ENCODE measurements at regions not wholly inside any gene's neighbourhood (a gene's known extent, or its start where the extent isn't known, plus 50 kb on each side); places are given as distances from the start of the nearest gene placed in this dataset.

DNA sequence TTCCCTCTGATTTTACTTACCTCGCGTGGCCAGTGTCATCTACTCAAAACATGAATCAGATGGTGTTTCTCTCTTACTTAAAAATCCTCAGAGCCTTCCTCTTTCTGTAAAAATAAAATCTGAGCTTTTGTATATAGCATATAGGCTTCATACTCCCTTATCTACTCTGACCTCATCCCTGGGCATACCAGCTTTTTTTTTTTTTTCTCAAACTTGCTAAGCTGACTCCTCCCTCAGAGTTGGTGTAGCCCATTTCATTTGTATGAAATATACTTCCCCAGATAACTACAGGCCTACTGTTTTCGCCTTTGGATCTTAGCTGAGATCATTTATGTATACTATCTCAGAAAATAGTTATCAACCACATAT is 648.9 kb upstream of the ALCAM start:
- FAIRE-seq, result no peak

DNA sequence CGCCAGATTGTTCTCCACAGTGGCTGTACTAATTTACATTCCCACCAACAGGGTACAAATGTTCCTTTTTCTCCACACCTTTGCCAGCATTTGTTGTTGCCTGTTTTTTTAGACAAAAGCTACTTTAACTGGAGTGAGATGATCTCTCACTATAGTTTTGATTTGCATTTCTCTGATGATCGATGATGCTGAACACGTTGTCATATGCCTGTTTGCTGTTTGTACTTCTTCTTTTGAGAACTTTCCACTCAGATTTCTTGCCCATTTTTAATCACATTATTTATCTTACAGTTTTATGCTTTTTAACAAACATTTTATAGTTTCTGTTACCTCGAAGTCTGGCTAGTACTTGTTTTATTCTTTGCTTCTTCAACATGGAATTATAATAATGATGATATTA is 643.7 kb upstream of the ALCAM start:
- FAIRE-seq, result no peak

DNA sequence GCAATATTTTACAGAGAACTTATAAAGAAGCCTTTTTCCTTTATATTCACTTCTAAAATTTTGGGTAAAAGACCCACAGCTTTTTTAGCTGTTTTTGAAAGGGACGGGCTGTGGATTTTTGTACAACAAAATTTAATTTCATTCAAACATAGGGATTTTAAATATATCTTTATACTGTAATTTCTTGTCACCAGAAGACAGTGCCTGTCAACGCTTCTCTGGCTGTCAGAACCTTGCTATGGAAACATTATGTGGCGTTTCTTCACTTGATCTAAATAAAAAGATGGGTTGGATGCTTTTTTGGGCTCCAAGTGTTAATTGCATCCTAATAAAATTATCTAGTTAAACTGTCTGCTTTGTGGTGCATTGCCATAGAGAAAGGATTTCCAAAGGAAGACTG is 635.6 kb upstream of the ALCAM start:
- FAIRE-seq, result no peak

DNA sequence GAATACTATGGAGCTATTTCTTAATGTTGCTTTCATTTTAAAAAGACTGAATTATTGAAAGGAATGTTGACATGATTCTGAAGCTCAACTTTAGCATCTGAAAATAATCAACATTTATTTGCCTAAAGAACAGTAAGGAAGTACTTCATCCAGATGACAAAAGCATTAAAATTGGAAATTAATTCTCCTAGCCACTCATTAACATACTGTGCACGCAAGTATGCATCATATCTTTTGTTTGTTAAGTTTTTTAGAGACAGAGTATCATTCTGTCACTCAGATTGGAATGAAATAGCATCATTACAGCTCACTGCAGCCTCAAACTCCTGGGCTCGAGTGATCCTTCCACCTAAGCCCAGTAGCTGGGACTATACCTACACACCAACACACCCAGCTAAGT is 632.1 kb upstream of the ALCAM start:
- FAIRE-seq, result no peak

DNA sequence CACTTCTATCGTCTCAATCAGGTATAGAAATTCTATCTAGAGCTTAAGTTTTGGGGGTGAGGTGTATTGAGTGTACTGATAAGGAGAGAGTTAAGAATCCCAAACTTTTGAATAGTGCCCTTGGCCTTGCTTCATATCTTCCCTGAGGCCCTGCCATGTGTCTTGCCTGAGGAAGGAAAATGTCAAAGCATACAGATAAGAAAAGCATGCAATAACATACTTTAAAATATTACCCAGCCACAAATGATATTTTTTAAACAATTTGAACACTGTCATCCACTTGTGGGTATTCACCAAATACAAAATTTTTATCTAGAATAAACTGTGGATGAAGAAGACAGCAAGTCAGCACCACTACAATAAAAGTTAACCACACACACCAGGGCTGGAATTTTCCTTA is 631.0 kb upstream of the ALCAM start:
- FAIRE-seq, result no peak

DNA sequence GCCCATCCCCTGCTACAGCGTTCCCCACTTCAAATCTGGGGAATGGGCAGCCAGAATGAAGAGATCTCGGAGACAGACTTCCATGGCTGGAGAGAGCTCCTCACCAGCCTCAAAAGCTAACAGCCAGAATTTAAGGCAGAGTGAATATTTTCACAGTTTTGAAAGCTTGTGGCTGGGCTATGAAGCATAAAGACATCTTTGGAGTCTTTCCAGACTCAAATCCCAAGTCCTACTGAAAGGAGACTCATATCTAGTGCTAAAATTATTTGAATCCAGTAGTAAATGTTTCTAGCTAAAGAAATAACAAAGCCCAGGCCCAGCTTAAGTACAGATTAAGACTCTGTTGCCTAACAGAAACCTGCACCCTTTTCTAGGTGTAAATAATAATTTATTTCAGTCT is 628.4 kb upstream of the ALCAM start:
- FAIRE-seq, result no peak

DNA sequence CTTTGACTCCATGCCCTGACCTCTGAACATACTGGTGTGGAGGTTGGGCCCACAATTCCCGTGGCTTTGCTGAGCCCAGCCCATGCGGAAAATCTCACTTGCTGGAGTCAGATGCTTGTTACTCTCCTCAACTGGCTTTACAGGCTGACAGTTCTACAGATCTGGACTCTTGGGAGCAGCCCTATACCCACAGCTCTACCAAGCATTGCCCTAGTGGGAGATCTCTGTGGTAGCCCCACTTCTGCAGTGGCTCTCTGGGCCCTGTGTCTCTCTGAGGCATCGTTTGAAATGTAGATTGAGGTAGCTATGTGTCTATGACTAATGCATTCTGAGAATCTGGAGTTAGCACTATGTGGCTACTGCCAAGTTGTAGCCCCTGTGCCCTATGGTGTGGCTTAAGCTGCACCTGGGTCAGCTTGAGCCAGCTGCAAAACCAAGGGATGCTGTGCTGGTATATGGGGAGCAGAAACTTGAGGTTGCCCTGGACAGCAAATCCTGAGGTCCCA is 625.8 kb upstream of the ALCAM start:
- FAIRE-seq, result no peak

DNA sequence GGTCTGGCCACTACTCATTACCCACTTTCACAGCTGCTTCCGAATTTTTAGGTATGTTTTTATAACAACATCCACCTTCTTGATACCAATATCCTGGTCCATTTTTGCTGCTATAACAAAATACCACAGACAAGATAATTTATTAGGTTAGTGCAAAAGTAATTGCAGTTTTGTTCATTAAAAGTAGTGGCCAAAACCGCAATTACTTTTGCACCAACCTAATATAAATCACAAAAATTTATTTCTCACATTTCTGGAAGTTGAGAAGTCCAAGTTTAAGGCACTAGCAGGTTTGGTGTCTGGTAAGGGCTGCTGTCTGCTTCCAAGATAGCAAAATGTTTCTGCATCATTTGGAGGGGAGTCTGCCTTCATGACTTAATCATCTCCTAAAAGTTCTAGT is 624.7 kb upstream of the ALCAM start:
- no peak for FAIRE-seq

DNA sequence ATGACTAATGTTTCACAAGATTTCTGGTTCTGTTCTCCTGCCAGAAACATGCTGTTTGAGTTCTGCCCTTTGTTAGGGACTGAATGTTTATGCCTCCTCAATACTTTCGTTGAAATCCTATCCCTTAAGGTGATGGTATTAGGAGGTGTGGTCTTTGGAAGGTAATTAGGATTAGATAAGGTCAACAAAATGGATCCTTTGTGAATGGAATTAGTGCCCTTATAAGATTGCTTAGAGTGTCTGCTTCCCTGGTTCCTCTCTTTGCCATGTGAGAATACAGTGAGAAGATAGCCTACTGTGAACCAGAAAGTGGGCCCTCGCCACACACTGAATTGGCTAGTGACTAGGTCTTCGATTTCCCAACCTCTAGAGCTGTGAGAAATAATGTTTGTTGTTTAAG is 621.4 kb upstream of the ALCAM start:
- no peak for FAIRE-seq

DNA sequence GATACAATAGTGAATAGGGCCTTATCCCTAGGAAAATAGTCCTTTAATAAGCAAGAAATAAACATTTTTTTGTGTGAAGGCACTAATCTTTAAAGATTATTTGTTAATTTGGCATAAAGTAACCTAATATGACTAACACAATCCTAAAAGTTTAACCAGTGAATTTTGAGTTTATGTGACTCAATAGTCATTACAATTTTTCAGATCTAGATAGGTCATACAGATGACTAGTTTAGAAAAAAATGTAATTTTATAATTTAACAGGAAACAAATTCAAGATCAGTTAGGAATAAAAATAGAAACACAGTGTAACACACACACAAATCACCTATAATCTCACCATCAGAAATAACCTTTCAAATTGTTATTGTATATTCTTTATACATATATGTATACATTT is 620.7 kb upstream of the ALCAM start:
- FAIRE-seq, result no peak

DNA sequence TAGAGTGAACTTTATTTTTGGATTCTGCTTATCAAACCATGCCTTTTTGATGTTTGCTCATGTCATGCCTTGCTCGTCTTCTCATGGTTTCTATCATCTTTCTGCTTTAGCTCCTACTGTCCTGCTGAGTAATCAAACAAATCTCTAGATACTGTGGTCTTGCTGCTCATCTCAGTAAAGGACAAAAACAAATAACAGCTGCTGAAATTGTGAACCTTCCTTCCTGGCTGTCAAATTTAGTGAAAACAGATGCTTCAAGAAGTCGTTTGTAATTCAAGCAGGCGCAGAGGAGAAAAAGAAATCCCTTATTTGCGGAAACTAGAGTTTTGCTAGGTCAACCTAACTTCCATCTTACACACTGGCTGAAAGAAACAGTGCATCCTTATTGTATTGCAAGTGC is 616.1 kb upstream of the ALCAM start:
- FAIRE-seq, result no peak

DNA sequence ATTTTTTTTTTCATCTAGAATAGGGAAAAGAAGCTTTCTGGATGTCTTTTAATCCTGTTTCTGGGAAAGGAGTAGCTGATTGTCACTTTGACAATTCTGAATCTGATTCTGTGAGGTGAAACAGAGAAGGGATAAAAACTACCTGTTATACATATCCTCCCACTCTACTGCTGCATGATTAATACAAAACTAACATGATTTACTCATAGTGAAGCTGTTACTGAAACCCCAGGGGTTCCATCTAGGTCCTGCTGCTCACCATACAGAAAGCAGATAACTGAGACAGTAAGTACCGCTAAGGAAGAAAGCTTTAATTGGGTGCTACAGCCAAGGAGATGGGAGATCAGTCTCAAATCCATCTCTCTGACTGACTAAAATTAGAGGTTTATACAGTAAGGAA is 610.9 kb upstream of the ALCAM start:
- no peak for FAIRE-seq

DNA sequence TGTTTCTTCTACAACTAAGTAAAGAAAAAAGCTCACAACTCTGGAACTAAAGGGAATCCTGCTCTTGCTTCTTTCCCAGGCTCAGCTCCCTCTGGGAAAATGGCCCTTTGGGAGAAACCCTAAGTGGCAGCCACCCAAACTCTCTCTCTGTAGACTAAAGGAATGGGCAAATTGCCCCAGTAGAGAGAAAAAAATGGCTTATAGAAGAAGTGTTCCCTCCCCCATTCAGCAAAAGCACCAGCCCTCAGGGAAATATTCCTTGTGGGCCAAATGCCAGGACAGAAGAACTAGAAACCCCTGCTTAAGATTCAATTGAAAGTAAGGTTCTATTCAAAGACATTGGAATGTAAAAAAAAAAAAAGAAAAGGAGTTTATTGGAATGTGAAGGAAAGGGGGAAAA is 603.7 kb upstream of the ALCAM start:
- no peak for FAIRE-seq

DNA sequence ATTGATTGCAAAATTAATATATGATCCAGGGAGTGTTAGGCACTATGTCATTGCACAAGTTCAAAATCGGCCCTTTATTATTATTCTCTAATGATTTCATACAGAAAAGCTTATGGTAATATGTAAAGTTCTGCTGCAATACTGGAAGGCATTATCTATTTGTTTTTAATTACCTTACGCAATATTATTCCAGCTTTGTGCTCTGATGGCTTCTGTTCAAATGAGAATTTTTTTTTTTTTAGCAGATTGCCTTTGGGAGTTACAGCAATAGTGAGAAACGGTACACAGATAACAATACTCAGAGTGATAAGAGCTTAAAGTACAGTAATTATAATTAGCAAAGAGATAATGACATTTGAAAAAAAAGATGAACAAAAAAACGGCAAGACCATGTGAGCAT is 602.2 kb upstream of the ALCAM start:
- no peak for FAIRE-seq

DNA sequence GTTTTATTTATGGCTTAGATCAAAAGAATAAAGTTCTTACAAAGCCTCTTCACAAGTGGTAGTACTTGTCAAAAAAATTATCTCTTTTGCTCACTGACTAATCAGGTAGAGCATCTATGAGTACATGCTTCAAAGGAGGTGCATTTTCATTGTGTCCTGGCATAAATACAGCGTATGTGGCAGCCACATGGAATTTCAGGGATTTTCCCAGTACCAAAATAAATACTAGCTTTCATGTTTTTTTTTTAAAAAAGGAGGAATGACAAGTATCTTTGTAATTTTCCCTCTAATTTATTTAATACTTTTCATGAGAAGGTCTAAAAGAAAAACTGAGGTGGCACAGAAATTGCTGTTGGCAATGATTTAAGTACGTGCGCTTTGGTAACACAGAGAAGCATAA is 597.8 kb upstream of the ALCAM start:
- FAIRE-seq, result no peak

DNA sequence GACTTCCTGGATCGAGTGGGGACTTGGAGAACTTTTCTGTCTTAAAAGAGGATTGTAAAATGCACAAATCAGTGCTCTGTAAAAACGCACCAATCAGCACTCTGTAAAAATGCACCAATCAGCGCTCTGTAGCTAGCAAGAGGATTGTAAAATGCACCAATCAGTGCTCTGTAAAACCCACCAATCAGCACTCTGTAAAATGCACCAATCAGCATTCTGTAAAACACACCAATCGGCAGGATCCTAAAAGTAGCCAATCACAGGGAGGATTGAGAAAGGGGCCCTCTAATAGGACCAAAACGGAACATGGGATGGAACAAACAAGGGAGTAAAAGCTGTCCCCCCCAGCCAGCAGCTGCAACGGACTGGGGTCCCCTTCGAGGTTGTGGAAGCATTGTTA is 587.4 kb upstream of the ALCAM start:
- FAIRE-seq, result no peak

DNA sequence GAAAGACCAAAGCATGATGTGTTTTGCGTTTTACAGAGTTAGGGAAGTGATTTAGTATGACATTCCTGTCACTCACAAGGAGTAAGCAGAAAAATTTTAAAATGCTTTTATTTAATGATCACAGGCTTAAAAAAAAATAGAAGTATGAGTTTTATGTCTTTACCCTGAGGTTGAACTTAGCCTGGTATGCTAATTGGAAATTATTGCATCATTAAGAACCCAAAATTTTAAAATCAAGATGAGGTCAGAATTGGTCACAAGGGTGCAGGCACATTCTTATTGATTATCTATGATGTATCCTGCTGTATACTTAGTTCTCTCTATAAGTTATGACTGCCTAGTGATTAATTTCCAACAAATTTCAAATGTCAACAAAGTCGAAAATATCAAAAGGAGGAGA is 585.6 kb upstream of the ALCAM start:
- no peak for FAIRE-seq

DNA sequence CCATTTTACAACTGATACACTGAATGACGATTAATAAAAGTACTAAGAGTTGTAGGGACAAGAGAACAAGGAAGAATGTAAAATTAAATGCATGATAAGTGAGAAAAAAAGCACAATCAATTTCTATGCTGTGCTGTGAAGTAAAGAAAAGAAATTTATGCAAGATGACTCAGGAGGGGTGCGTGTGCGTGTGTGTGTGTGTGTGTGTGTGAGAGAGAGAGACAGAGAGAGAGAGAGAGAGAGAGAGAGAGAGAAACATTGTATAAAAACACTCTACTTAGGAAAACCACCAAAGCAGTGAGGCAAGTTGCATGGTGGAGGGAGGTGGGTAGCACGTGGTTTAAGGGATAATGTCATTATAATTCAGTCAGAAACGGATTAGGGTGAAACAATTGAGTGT is 580.8 kb upstream of the ALCAM start:
- FAIRE-seq, result no peak

DNA sequence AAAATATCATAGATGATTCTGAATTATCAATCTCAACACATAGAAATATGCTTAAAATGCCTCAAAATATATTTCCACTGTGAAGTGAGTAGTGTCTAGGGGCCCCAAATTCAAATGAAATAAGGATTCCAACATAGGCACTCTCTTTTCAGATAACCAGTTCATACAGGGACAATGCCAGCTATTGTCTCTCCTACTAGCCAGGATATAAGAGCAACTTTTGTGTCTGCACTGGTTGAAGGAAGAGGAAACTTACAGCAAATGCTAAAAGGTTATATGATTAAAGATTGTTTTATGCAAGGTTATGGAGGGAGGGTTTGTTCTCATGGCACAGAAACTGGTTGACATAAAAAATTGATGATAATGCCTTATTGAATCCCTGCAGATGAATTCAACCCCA is 579.4 kb upstream of the ALCAM start:
- FAIRE-seq, result no peak

DNA sequence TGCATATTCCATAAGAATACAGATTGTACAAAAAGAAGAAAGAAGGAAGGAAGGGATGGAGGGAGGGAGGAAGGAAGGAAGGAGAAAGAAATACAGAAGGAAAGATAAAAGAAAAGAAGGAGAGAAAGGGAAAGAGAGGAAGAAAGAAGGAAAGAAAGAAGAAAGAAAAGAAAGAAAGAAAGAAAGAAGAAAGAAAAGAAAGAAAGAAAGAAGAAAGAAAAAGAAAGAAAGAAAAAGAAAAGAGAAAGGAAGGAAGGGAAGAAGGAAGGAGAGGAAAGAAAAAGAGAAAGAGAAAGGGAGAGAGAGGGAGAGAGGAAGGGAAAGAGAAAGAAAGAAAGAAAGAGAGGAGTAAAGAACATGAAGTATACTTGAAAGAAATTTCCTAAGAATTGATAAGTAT is 577.9 kb upstream of the ALCAM start:
- no peak for FAIRE-seq

DNA sequence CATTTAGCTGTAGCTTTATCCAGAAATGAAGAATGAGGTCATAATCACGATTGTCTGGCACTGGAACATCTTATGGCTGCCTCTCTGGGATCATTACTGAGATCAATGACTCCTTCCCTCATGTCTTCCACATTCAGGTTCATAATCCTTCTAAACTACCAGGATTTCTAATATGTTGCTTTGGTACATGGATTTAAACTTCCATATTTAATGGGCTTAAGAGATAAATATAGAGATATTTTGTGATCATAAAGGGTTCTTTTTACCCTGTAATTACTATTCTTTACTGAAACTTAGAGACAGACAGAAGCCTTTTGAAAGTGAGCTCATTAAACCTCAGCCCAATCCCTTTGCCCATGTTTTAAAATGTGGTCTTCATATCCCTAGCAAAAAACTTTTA is 575.4 kb upstream of the ALCAM start:
- FAIRE-seq, result no peak

DNA sequence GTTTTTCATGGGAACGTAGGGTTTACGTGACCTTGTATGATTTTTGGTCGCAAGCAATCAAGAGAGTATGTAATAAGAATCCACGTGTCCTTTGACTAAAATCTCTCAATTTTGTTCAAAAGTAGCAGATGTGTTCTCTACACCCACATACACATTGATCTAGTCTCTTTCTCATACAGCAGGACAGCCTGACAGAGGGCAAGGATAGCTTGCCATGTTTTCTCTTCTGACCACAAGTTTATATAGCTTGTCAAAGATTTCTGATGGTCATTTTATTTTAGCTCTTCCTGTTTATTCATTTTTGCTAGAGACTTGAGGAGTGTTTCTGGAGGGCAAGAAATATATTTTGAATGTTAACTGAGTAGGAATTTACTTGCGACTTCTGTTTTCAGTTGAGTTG is 570.2 kb upstream of the ALCAM start:
- FAIRE-seq, result no peak

DNA sequence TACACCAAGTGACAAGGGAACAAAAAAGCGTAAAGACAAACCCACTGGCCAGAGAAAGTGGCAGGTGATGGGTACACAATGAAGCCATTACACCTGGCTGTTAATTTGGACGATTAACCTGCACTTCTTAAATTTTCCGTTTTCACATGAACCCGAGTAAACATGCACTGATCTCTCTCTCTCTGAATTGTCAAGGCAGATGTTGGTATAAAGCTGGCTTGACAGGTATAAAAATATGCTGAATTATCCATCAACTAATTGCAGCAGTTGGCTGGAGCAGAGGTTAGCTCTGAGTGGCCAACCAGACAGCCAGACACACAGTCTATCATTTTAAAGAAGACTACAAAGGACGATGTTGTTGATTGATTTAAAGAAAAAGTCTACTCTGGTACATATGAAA is 561.7 kb upstream of the ALCAM start:
- no peak for FAIRE-seq

DNA sequence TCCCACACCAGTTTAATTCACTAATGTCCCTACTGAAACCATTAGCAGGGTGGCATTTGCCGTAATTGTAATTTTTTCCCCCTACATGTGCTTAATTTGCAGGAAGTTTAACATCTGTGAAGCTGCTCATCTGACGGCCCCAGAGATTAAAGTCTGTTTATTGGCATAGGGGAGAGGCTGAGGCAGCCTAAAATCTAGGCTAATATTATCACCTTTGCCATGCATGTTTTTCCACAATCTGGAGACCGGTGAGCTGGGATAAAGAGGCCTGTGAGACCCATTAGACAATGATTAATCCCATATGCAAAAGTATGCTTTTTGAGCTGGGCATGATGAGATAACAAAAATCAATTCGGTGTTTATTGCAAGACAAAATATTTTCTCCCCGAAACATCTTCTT is 561.2 kb upstream of the ALCAM start:
- no peak for FAIRE-seq

DNA sequence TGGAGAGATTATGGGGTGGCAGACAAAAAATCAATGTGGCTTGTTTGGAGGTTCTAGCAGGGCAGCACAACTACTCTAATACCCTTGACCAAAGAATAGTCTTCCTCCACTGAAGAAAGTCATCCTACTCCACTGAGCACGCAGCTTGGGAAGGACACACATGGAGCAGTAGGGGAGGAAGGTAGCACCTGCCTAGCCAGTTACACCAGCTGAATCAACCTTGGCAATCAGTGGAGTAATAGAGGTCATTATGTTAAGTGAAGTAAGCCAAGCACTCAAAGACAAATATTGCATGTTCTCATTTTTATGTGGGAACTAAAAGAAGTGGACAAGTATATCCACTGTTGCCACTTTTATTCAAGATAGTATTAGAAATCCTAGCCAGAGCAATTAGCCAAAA is 555.8 kb upstream of the ALCAM start:
- FAIRE-seq, result no peak

DNA sequence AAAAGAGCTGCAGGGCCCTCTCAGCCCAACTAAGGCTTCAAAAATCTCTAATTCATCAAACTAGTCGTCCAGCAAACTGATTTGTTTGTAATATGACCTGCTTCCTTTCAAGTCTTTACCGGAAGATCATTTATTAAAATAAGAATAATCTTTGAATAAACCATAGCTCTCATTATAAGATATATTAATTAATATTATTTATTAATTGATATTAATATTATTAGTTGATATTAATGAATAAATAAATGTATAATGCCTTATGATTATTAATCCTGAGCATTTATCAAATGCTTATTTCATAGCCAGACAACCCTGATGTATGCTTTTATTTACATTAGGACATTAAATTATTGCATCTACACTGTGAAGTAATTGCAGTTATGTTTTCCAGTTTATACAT is 550.7 kb upstream of the ALCAM start:
- FAIRE-seq, result no peak
